A549 (cell line): ENCODE measurements at regions not wholly inside any gene's neighbourhood (a gene's known extent, or its start where the extent isn't known, plus 50 kb on each side); places are given as distances from the start of the nearest gene placed in this dataset.

Source experiments
- ATAC-seq, 2 experiments: fragments of 200-7000 bp in 1 of 2; fragments of >200 bp in 1 of 2; cut with Nextera tagmentation in 1 of 2; cut with Tn5 transposase in 1 of 2; 3 replicates each; pipeline versions ENCODE4 v1.8.0 to v1.9.1; 2018 to 2020; ENCODE audit warnings: mild to moderate bottlenecking in 1 of 2, moderate library complexity in 1 of 2
- CTCF ChIA-PET: fragments of 300-600 bp; sonication (Branson Sonifier 250); formaldehyde crosslinking; extraction: SDS; loops from one replicate; lab custom pipeline; 2021; ENCODE audit warnings: antibody characterized with exemption, inconsistent platforms; lab: Yijun Ruan, JAX
- POLR2A ChIA-PET: fragments of 350-600 bp; formaldehyde crosslinking; extraction: SDS; loops from one replicate; lab custom pipeline; 2021; ENCODE audit warnings: antibody characterized with exemption, inconsistent platforms; lab: Yijun Ruan, JAX
- DNase-seq, 2 experiments: peaks; one replicate each; pipeline versions ENCODE4 v3.0.0 to v3.0.0-alpha.2; 2011 to 2016; ENCODE audit warnings: low read depth in 1 of 2, low spot score in 1 of 2
- FAIRE-seq: peaks from 2 replicates; lab custom pipeline; 2011; peaks lifted over from hg19 to GRCh38; lab: Jason Lieb, UNC
- H3K27ac ChIP-seq, 2 experiments: fragments of >200 bp; sonication (Bioruptor Twin); formaldehyde crosslinking; 3 replicates each; pipeline ENCODE4 v1.5.1; 2016 to 2017
- H3K4me1 ChIP-seq: fragments of >200 bp; sonication (Bioruptor Twin); formaldehyde crosslinking; 3 replicates; pipeline ENCODE4 v1.6.1; 2016
- H3K4me2 ChIP-seq: fragments of >200 bp; sonication (Bioruptor Twin); formaldehyde crosslinking; 3 replicates; pipeline ENCODE4 v1.6.1; 2016
- H3K4me3 ChIP-seq: fragments of >200 bp; sonication (Bioruptor Twin); formaldehyde crosslinking; 3 replicates; pipeline ENCODE4 v1.5.1; 2016
- H3K9me3 ChIP-seq: fragments of >200 bp; sonication (Bioruptor Twin); formaldehyde crosslinking; 3 replicates; pipeline ENCODE4 v1.6.1; 2016
- CBX2 ChIP-seq: fragments of 200-600 bp; sonication (generic); IDR thresholded peaks from 2 replicates; pipeline ENCODE4 v1.6.1; 2016; ENCODE audit warnings: low read depth, mild to moderate bottlenecking, borderline replicate concordance
- CHD2 ChIP-seq: fragments of 150-350 bp; IDR thresholded peaks from 2 replicates; pipeline ENCODE4 v1.6.1; 2014; ENCODE audit warnings: low read length; ENCODE audit not compliant: partially characterized antibody
- CTCF ChIP-seq: fragments of >200 bp; sonication (Bioruptor Twin); formaldehyde crosslinking; IDR thresholded peaks from 3 replicates; pipeline ENCODE4 v1.5.1; 2016
- EHMT2 ChIP-seq: fragments of 200-600 bp; sonication (generic); IDR thresholded peaks from 2 replicates; pipeline ENCODE4 v1.6.1; 2016; ENCODE audit warnings: antibody characterized with exemption, low read depth, mild to moderate bottlenecking, moderate library complexity
- FOXS1 ChIP-seq: fragments of 250-450 bp; sonication (Bioruptor Pico); IDR thresholded peaks from 2 replicates; pipeline ENCODE4 v1.5.0; 2020; ENCODE audit warnings: mild to moderate bottlenecking, moderate library complexity
- GATA3 ChIP-seq: IDR thresholded peaks from 2 replicates; pipeline ENCODE4 v1.6.1; 2012; ENCODE audit warnings: borderline replicate concordance
- HES2 ChIP-seq: fragments of >200 bp; sonication (Bioruptor Twin); formaldehyde crosslinking; IDR thresholded peaks from 2 replicates; pipeline ENCODE4 v1.6.1; 2016
- JUN ChIP-seq, 2 experiments: fragments of >200 bp; sonication (Bioruptor Twin); formaldehyde crosslinking; IDR thresholded peaks; 2 replicates in 1 of 2; 3 replicates in 1 of 2; pipeline ENCODE4 v1.6.1; 2016 to 2017
- PBX3 ChIP-seq: IDR thresholded peaks from 2 replicates; pipeline ENCODE4 v1.6.1; 2012
- RAD21 ChIP-seq, 2 experiments: fragments of >200 bp in 1 of 2; sonication (Bioruptor Twin) in 1 of 2; formaldehyde crosslinking in 1 of 2; IDR thresholded peaks in 1 of 2; conservative IDR thresholded peaks in 1 of 2; 2 replicates in 1 of 2; 3 replicates in 1 of 2; pipeline ENCODE4 v1.6.1; 2012 to 2018; ENCODE audit warnings: inconsistent platforms in 1 of 2
- RARB ChIP-seq: fragments of 250-450 bp; sonication (Bioruptor Pico); IDR thresholded peaks from 2 replicates; pipeline ENCODE4 v1.8.0; 2021; ENCODE audit warnings: mild to moderate bottlenecking, moderate library complexity
- SREBF2 ChIP-seq: fragments of 450-650 bp; IDR thresholded peaks from 2 replicates; pipeline ENCODE4 v1.6.1; 2014; ENCODE audit warnings: mild to moderate bottlenecking, moderate library complexity
- ZFP36 ChIP-seq: fragments of 450-650 bp; IDR thresholded peaks from 2 replicates; pipeline ENCODE4 v1.6.1; 2014; ENCODE audit warnings: borderline replicate concordance; ENCODE audit not compliant: partially characterized antibody
- WGBS: methylation state at CpG from one replicate; pipeline ENCODE4 v1.1.6; 2017; ENCODE audit errors: missing lambda C conversion rate; 5-methylcytosine and 5-hydroxymethylcytosine counted together

GRCh38 chr1:62386351-62387121 is 50.3 kb upstream of the USP1 start:
- no peaks in the 10 kb centered on the region for H3K9me3 ChIP-seq
- no peak for FAIRE-seq
- POLR2A ChIA-PET: no interaction called here
- no peak; a peak in 1 of 6 replicates for ATAC-seq
- CTCF ChIA-PET: interaction anchor here (1.4 kb wide), 1 partner anchor 92 kb away, joined by 3 read pairs; no protein-coding TSS in a partner anchor
- no peak overlapping the region for H3K27ac ChIP-seq
- no peak overlapping the region for H3K4me3 ChIP-seq
- peak in 1 of 2 experiments; percentile 15 for DNase-seq
- no peak overlapping the region for H3K4me2 ChIP-seq
- 0 out of 3 replicates have a peak, but pooled peaks cover 3% of the 10 kb centered on the region for H3K4me1 ChIP-seq
- 40% methylated on average over 3 of the region's 3 CpGs for WGBS
- TF ChIP-seq ZFP36 (no peak), CBX2 (no peak), CTCF (no peak), FOXS1 (CRISPR knock-in tag) (no peak), JUN (IDR thresholded peaks at IDR 0.05) (no peak), SREBF2 (no peak), RAD21 (conservative IDR thresholded peaks at IDR 0.05 in 1 of 2, IDR thresholded peaks at IDR 0.05 in 1 of 2) (no peak), PBX3 (no peak), RARB (no peak), GATA3 (no peak), CHD2 (no peak), EHMT2 (no peak), HES2 (no peak)
